NCI-H2171 (cell line): ENCODE measurements at regions not wholly inside any gene's neighbourhood (a gene's known extent, or its start where the extent isn't known, plus 50 kb on each side); places are given as distances from the start of the nearest gene placed in this dataset.
"Not testable (repeated sequence)": the region's sequence is repeated elsewhere in the genome, so short reads cannot be mapped to it uniquely, and the experiment has no call there.

ENCODE experiments used
- DNase-seq: peaks from one replicate; lab custom pipeline; 2025; lab: John Stamatoyannopoulos, UW

GRCh38 chr4:91838181-91838861 is 465.4 kb upstream of the GRID2 start:
- DNase-seq: no peak

GRCh38 chr4:91840359-91840758 is 463.4 kb upstream of the GRID2 start:
- peak; percentile 47 for DNase-seq

- DNase-seq: no peak
Measured at GRCh38 chr4:91846233-91846632, 457.5 kb upstream of the GRID2 start.

GRCh38 chr4:91851456-91851855 is 452.3 kb upstream of the GRID2 start:
- no peak for DNase-seq

GRCh38 chr4:91887926-91888325 is 415.8 kb upstream of the GRID2 start:
- peak; percentile 45 for DNase-seq

- not testable (repeated sequence) for DNase-seq
Measured at GRCh38 chr4:91891217-91891616, 412.5 kb upstream of the GRID2 start.

- DNase-seq: no peak
Measured at GRCh38 chr4:91894006-91894405, 409.8 kb upstream of the GRID2 start.

- DNase-seq: no peak
Measured at GRCh38 chr4:91904556-91904955, 399.2 kb upstream of the GRID2 start.

GRCh38 chr4:91909963-91910362 is 393.8 kb upstream of the GRID2 start:
- DNase-seq: no peak

- DNase-seq: no peak
Measured at GRCh38 chr4:91914176-91914804, 389.5 kb upstream of the GRID2 start.

- no peak for DNase-seq
Measured at GRCh38 chr4:91916219-91916618, 387.5 kb upstream of the GRID2 start.

GRCh38 chr4:91924625-91925024 is 379.1 kb upstream of the GRID2 start:
- DNase-seq: no peak

GRCh38 chr4:91935217-91935616 is 368.5 kb upstream of the GRID2 start:
- DNase-seq: no peak

- peak; percentile 38 for DNase-seq
Measured at GRCh38 chr4:91936311-91936710, 367.5 kb upstream of the GRID2 start.

- no peak for DNase-seq
Measured at GRCh38 chr4:91957963-91958362, 345.8 kb upstream of the GRID2 start.

- DNase-seq: no peak
Measured at GRCh38 chr4:91958596-91958995, 345.2 kb upstream of the GRID2 start.

- no peak for DNase-seq
Measured at GRCh38 chr4:91961504-91961903, 342.3 kb upstream of the GRID2 start.

GRCh38 chr4:91963486-91963885 is 340.3 kb upstream of the GRID2 start:
- no peak for DNase-seq

- no peak for DNase-seq
Measured at GRCh38 chr4:91965166-91965565, 338.6 kb upstream of the GRID2 start.

- DNase-seq: no peak
Measured at GRCh38 chr4:91973479-91974153, 330.1 kb upstream of the GRID2 start.

GRCh38 chr4:91984466-91984865 is 319.3 kb upstream of the GRID2 start:
- no peak for DNase-seq

GRCh38 chr4:91989914-91990313 is 313.9 kb upstream of the GRID2 start:
- no peak for DNase-seq

- DNase-seq: no peak
Measured at GRCh38 chr4:91990726-91991125, 313.0 kb upstream of the GRID2 start.
